SK-N-MC (cell line): ENCODE measurements at regions not wholly inside any gene's neighbourhood (a gene's known extent, or its start where the extent isn't known, plus 50 kb on each side); places are given as distances from the start of the nearest gene placed in this dataset.

ENCODE experiments used
- EZH2 ChIP-seq: fragments of 200-600 bp; sonication (generic); IDR thresholded peaks from one replicate; pipeline ENCODE4 v1.6.1; 2017; ENCODE audit warnings: antibody characterized with exemption
- FOXP2 ChIP-seq: optimal IDR thresholded peaks from 2 replicates; pipeline ENCODE3; 2011; ENCODE audit warnings: mild to moderate bottlenecking, moderate library complexity; ENCODE audit not compliant: insufficient read depth; ENCODE audit errors: extremely low read length, control extremely low read depth
- POLR2AphosphoS5 ChIP-seq: IDR thresholded peaks from 2 replicates; pipeline ENCODE4 v1.6.1; 2012; ENCODE audit warnings: mild to moderate bottlenecking, low read depth, low read length, borderline replicate concordance

- TF ChIP-seq EZH2 (no peak), POLR2AphosphoS5 (no peak), FOXP2 (no peak)
Observed at GRCh38 chr4:137692205-137692604, 159.9 kb upstream of the PCDH18 start.
